OCI-LY1 (cell line): ENCODE measurements at regions not wholly inside any gene's neighbourhood (a gene's known extent, or its start where the extent isn't known, plus 50 kb on each side); places are given as distances from the start of the nearest gene placed in this dataset.

Source experiments
- H2AFZ ChIP-seq: fragments of 200-600 bp; sonication (generic), shearing (Covaris generic); 2 replicates; pipeline ENCODE4 v1.6.0; 2014; ENCODE audit warnings: antibody characterized with exemption, mild to moderate bottlenecking, low read length
- H3F3A ChIP-seq: fragments of 200-600 bp; sonication (generic), shearing (Covaris generic); 2 replicates; pipeline ENCODE4 v1.6.0; 2014; ENCODE audit warnings: mild to moderate bottlenecking, antibody characterized with exemption, low read length, moderate library complexity; ENCODE audit not compliant: insufficient read depth
- H3K27ac ChIP-seq: fragments of 200-600 bp; sonication (generic); 2 replicates; pipeline ENCODE4 v1.5.1; 2014; ENCODE audit warnings: low read length, mixed run types, mild to moderate bottlenecking, low read depth; ENCODE audit not compliant: poor library complexity, severe bottlenecking
- H3K27me3 ChIP-seq: fragments of 200-600 bp; sonication (generic); 2 replicates; pipeline ENCODE4 v1.6.0; 2014; ENCODE audit warnings: antibody characterized with exemption, mild to moderate bottlenecking, low read length, moderate library complexity; ENCODE audit not compliant: insufficient read depth
- H3K36me3 ChIP-seq: fragments of 200-600 bp; sonication (generic); 2 replicates; pipeline ENCODE4 v1.6.1; 2014; ENCODE audit warnings: mild to moderate bottlenecking, antibody characterized with exemption, low read length, moderate library complexity, mixed read lengths; ENCODE audit not compliant: insufficient read depth
- H3K4me1 ChIP-seq: fragments of 200-600 bp; sonication (generic); 2 replicates; pipeline ENCODE4 v1.5.1; 2014; ENCODE audit warnings: mild to moderate bottlenecking, low read length, moderate library complexity; ENCODE audit not compliant: insufficient read depth, severe bottlenecking
- H3K4me2 ChIP-seq: fragments of 200-600 bp; sonication (generic), shearing (Covaris generic); 2 replicates; pipeline ENCODE4 v1.6.1; 2014; ENCODE audit warnings: low read length
- H3K4me3 ChIP-seq: fragments of 200-600 bp; sonication (generic); 2 replicates; pipeline ENCODE4 v1.5.1; 2014; ENCODE audit warnings: low read length, low read depth, mild to moderate bottlenecking, mixed read lengths; ENCODE audit not compliant: poor library complexity, severe bottlenecking
- H3K79me2 ChIP-seq: fragments of 200-600 bp; shearing (Covaris generic); 2 replicates; pipeline ENCODE4 v1.6.1; 2016; ENCODE audit warnings: mixed run types, low read length, mixed read lengths; ENCODE audit not compliant: insufficient read depth
- H3K9ac ChIP-seq: fragments of 200-600 bp; sonication (generic), shearing (Covaris generic); 2 replicates; pipeline ENCODE4 v1.6.1; 2014; ENCODE audit warnings: mild to moderate bottlenecking, low read length, mixed read lengths
- H3K9me2 ChIP-seq: fragments of 200-600 bp; sonication (generic), shearing (Covaris generic); 2 replicates; pipeline ENCODE4 v1.6.1; 2014; ENCODE audit warnings: low read depth, mild to moderate bottlenecking, low read length, mixed read lengths
- H3K9me3 ChIP-seq: fragments of 200-600 bp; shearing (Covaris generic); 2 replicates; pipeline ENCODE4 v1.6.1; 2014; ENCODE audit warnings: low read length, mixed read lengths
- H4K20me1 ChIP-seq: fragments of 200-600 bp; sonication (generic), shearing (Covaris generic); 2 replicates; pipeline ENCODE4 v1.6.0; 2016; ENCODE audit warnings: mild to moderate bottlenecking, low read length; ENCODE audit not compliant: insufficient read depth
- CTCF ChIP-seq: fragments of 200-600 bp; sonication (generic), shearing (Covaris generic); IDR thresholded peaks from 2 replicates; pipeline ENCODE4 v1.5.1; 2017; ENCODE audit warnings: mild to moderate bottlenecking, antibody characterized with exemption, low read length, moderate library complexity, mixed read lengths
- EZH2 ChIP-seq: fragments of 200-600 bp; sonication (generic), shearing (Covaris generic); IDR thresholded peaks from 2 replicates; pipeline ENCODE4 v1.8.0; 2017; ENCODE audit warnings: borderline replicate concordance, mixed run types, mild to moderate bottlenecking, antibody characterized with exemption, low read length, moderate library complexity, mixed read lengths

- Histone ChIP-seq H3K9ac (no peak overlapping the region), H3K27me3 (0 out of 2 replicates have a peak, but pooled peaks cover 3% of the 10 kb centered on the region)
Measured at GRCh38 chr15:77697893-77698292, 65.2 kb upstream of the LINGO1 start.

GRCh38 chr15:77696871-77697270 lies 64.2 kb upstream of the LINGO1 start:
- H3K4me3 ChIP-seq: no peak overlapping the region
- no peak overlapping the region for H2AFZ ChIP-seq
- no peaks in the 10 kb centered on the region for H3K36me3 ChIP-seq
- H3K79me2 ChIP-seq: no peaks in the 10 kb centered on the region
- H3K9ac ChIP-seq: no peak overlapping the region
- H3K9me2 ChIP-seq: no peaks in the 10 kb centered on the region
- H3K9me3 ChIP-seq: no peaks in the 10 kb centered on the region
- H3K4me1 ChIP-seq: no peaks in the 10 kb centered on the region
- H3K27ac ChIP-seq: no peak overlapping the region
- TF ChIP-seq EZH2 (no peak), CTCF (no peak)
- H3K27me3 ChIP-seq: 0 out of 2 replicates have a peak, but pooled peaks cover 3% of the 10 kb centered on the region
- H3F3A ChIP-seq: no peaks in the 10 kb centered on the region
- H4K20me1 ChIP-seq: no peaks in the 10 kb centered on the region
- no peak overlapping the region for H3K4me2 ChIP-seq

More at GRCh38 chr15:77697893-77698292, 65.2 kb upstream of the LINGO1 start:
- Histone ChIP-seq H3K36me3 (no peaks in the 10 kb centered on the region), H3K4me3 (no peak overlapping the region), H3K27ac (no peak overlapping the region), H2AFZ (no peak overlapping the region), H3K4me1 (no peaks in the 10 kb centered on the region), H4K20me1 (no peaks in the 10 kb centered on the region), H3K9me3 (no peaks in the 10 kb centered on the region), H3F3A (no peaks in the 10 kb centered on the region), H3K9me2 (no peaks in the 10 kb centered on the region), H3K4me2 (no peak overlapping the region), H3K79me2 (no peaks in the 10 kb centered on the region)
- TF ChIP-seq CTCF: no peak
- TF ChIP-seq EZH2: no peak

GRCh38 chr15:77695961-77696582 lies 63.4 kb upstream of the LINGO1 start:
- no peaks in the 10 kb centered on the region for H3K36me3 ChIP-seq
- H3K4me2 ChIP-seq: no peak overlapping the region
- H3K27ac ChIP-seq: no peak overlapping the region
- no peak overlapping the region for H3K4me3 ChIP-seq
- no peak overlapping the region for H3K9ac ChIP-seq
- H2AFZ ChIP-seq: no peak overlapping the region
- no peaks in the 10 kb centered on the region for H3K79me2 ChIP-seq
- H3K4me1 ChIP-seq: no peaks in the 10 kb centered on the region
- no peaks in the 10 kb centered on the region for H3K9me3 ChIP-seq
- H3K27me3 ChIP-seq: 0 out of 2 replicates have a peak, but pooled peaks cover 3% of the 10 kb centered on the region
- H3F3A ChIP-seq: no peaks in the 10 kb centered on the region
- H3K9me2 ChIP-seq: no peaks in the 10 kb centered on the region
- no peak for TF ChIP-seq CTCF
- TF ChIP-seq EZH2: no peak
- no peaks in the 10 kb centered on the region for H4K20me1 ChIP-seq
